Ecto neural progenitor cell (in vitro differentiated cells): ENCODE measurements at regions not wholly inside any gene's neighbourhood (a gene's known extent, or its start where the extent isn't known, plus 50 kb on each side); places are given as distances from the start of the nearest gene placed in this dataset.
"Not testable (repeated sequence)": the region's sequence is repeated elsewhere in the genome, so short reads cannot be mapped to it uniquely, and the experiment has no call there.

ENCODE experiments used
- DNase-seq: peaks from one replicate; pipeline ENCODE4 v3.0.0-alpha.2; 2018; ENCODE audit warnings: low spot score

- DNase-seq = no peak
Measured at GRCh38 chr7:79714081-79714480, 260.6 kb upstream of the MAGI2 start.

- DNase-seq = no peak
Measured at GRCh38 chr7:79713276-79713675, 259.8 kb upstream of the MAGI2 start.

GRCh38 chr7:79711660-79712059, 258.2 kb upstream of the MAGI2 start:
- no peak for DNase-seq

GRCh38 chr7:79709574-79710409, 256.3 kb upstream of the MAGI2 start:
- no peak for DNase-seq

- DNase-seq = no peak
Measured at GRCh38 chr7:79702116-79702515, 248.6 kb upstream of the MAGI2 start.

GRCh38 chr7:79692015-79692414, 238.5 kb upstream of the MAGI2 start:
- no peak for DNase-seq

- DNase-seq = no peak
Measured at GRCh38 chr7:79691074-79691473, 237.6 kb upstream of the MAGI2 start.

- DNase-seq = no peak
Measured at GRCh38 chr7:79684384-79684783, 230.9 kb upstream of the MAGI2 start.

GRCh38 chr7:79683916-79684315, 230.4 kb upstream of the MAGI2 start:
- DNase-seq = no peak

- DNase-seq = no peak
Measured at GRCh38 chr7:79683185-79683890, 229.9 kb upstream of the MAGI2 start.

GRCh38 chr7:79681454-79681853, 228.0 kb upstream of the MAGI2 start:
- no peak for DNase-seq

- DNase-seq = no peak
Measured at GRCh38 chr7:79673969-79674368, 220.5 kb upstream of the MAGI2 start.

GRCh38 chr7:79673421-79673820, 220.0 kb upstream of the MAGI2 start:
- DNase-seq = no peak

GRCh38 chr7:79668292-79668691, 214.8 kb upstream of the MAGI2 start:
- no peak for DNase-seq

- DNase-seq = no peak
Measured at GRCh38 chr7:79666472-79666871, 213.0 kb upstream of the MAGI2 start.

GRCh38 chr7:79664884-79665676, 211.6 kb upstream of the MAGI2 start:
- DNase-seq = no peak

GRCh38 chr7:79658304-79658703, 204.8 kb upstream of the MAGI2 start:
- DNase-seq = no peak

- DNase-seq = no peak
Measured at GRCh38 chr7:79653136-79653631, 199.7 kb upstream of the MAGI2 start.

GRCh38 chr7:79652619-79653018, 199.2 kb upstream of the MAGI2 start:
- DNase-seq = no peak

GRCh38 chr7:79647711-79648110, 194.2 kb upstream of the MAGI2 start:
- DNase-seq = no peak

- no peak for DNase-seq
Measured at GRCh38 chr7:79646278-79646677, 192.8 kb upstream of the MAGI2 start.

GRCh38 chr7:79636849-79637248, 183.4 kb upstream of the MAGI2 start:
- no peak for DNase-seq

- not testable (repeated sequence) for DNase-seq
Measured at GRCh38 chr7:79625921-79626320, 172.5 kb upstream of the MAGI2 start.
